Stimulated activated naive CD8-positive, alpha-beta T cell treated with anti-CD3 and anti-CD28 coated beads, Interleukin-15, Interleukin-2, amounts not matched to agents 100 U/mL and 50 U/mL, for 24 hours (primary cell): ENCODE measurements at regions not wholly inside any gene's neighbourhood (a gene's known extent, or its start where the extent isn't known, plus 50 kb on each side); places are given as distances from the start of the nearest gene placed in this dataset.
"Not testable (repeated sequence)": the region's sequence is repeated elsewhere in the genome, so short reads cannot be mapped to it uniquely, and the experiment has no call there.

Experiments
- ATAC-seq: fragments of 150-1000 bp; cut with Tn5 transposase; one replicate; pipeline ENCODE4 v1.10.0; 2021
- DNase-seq: peaks from one replicate; pipeline ENCODE4 v3.0.0; 2021

DNA sequence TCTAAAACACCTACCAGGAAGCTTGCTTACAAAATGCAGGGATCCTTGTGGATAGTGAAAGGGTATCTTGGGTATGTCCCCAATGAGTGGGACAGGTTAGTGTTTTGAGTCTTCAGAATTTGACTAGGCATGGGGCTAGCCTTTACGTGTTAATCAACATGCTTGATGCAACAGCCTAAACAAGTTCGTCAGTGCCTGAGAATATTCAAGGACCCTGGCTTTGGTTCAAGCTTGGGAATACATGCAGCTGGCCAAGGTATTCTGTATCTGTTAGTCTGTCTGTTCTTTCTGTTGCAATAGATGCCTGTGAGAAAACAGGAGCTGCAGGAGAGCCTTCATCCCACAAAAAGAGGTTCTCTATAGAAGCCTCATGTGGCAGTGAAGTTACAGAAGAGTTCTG is 149.5 kb downstream of the CCNG2 start:
- no peak for ATAC-seq
- DNase-seq, result no peak

DNA sequence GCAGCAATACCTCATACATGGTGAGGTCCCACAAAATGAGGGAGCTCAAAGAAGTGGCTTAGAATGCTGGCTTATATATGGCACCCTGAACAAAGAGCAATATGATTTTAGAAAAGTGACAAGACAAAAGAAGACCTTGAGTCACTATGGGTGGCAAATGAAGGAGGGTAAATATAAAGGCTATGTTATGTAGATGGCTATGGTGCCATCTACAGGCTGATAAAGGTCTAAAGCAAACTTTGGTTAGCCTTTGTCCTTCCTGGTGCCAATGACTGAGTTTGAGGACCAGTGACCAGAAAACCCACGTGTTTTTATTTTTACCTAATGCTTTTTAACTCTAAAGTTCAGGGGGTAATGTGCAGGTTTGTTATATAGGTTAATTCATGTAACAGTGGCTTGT is 151.8 kb downstream of the CCNG2 start:
- no peak for DNase-seq

DNA sequence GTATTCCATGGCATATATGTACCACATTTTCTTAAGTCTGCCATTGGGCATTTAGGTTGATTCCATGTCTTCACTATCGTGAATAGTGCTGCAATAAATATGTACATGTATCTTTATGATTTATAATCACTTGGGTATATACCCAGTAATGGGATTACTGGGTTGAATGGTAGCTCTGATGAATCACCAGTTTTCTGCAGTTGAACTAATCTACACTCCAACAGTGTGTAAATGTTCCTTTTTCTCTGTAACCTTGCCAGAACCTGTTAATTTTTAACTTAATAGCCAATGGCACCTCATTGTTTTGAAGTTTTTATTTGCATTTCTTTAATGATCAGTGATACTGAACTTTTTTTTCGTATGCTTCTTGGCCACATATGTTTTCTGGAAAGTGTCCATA is 152.5 kb downstream of the CCNG2 start:
- no peak for DNase-seq
- ATAC-seq, result no peak

More for the DNA sequence above, 151.8 kb downstream of the CCNG2 start:
- ATAC-seq, result peak; percentile 52

DNA sequence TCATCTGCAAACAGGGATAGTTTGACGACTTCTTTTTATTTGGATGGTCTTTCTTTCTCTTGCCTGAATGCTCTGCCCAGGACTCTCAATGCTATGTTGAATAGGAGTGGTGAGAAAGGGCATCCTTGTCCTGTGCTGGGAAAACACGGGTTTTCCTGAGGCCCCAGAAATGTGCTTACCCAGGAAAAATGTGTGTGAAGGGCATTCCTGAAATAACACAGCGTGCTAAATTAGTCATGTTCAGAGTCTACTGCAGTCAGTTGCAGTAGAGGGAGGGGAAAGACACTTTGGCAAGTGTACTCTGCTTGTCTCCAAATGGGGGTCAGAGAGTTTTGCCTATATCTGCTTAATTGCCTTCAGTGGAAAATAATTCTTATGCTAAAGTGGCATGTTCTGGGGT is 153.9 kb downstream of the CCNG2 start:
- ATAC-seq (no peak), DNase-seq (no peak)

DNA sequence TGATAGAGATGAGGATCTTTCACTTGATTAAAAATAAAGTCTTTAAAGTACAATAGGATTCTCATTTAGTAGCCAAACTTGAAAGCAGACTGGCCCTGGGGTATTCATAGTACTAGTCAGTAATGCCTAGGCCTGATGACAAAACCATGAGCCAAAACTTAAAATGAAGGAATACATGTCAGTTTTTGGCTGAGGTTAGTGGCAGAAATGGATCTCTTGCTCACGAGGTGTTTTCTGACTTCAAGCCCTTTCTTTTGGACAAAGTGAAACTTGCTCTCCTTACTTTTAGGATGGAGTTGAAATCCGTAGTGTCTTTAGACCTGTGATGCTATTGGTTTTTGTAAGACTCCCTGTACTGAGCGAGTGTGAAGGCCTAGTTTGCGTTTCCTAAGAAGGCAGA is 157.7 kb downstream of the CCNG2 start:
- DNase-seq, result no peak
- no peak for ATAC-seq

DNA sequence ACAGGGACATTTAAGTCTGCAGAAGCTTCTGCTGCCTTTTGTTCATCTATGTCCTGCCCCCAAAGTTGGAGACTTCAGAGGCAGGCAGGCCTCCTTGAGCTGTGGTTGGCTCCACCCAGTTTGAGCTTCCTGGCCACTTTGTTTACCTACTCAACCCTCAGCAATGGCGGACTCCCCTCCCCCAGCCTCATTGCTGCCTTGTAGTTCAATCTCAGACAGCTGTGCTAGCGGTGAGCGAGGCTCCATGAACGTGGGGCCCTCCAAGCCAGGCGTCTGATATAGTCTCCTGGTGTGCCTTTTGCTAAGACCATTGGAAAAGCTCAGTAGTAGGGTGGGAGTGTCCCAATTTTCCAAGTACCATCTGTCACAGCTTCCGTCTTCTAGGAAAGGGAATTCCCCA is 170.1 kb downstream of the CCNG2 start:
- no peak for DNase-seq
- no peak for ATAC-seq

DNA sequence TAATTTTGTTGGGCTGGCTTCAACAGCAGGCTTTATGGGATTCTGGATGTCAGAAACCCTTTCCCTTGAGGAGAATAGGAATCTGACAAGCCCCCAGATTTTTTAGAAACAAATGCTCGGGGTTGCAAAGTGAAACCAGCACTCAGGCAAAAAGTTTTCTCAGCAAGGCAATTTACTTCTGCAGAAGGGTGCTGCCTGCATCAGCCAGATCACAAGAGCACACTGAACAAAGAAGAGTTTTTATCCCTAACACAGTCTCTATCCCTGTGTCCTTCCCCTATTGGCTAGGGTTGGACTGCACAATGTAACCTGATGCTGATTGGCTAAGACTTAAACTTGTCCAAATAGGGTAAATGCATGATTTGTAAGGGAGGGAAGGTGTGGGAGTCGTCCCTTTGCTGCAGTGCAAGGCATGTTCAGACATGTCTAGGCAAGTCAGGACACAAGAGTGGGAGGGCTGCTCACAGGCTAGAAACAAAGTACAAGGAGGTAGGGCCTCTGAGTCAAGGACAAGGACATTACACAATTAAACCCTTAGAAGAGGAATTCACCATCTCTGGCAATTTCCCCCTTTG is 175.8 kb downstream of the CCNG2 start:
- ATAC-seq (no peak), DNase-seq (no peak)

DNA sequence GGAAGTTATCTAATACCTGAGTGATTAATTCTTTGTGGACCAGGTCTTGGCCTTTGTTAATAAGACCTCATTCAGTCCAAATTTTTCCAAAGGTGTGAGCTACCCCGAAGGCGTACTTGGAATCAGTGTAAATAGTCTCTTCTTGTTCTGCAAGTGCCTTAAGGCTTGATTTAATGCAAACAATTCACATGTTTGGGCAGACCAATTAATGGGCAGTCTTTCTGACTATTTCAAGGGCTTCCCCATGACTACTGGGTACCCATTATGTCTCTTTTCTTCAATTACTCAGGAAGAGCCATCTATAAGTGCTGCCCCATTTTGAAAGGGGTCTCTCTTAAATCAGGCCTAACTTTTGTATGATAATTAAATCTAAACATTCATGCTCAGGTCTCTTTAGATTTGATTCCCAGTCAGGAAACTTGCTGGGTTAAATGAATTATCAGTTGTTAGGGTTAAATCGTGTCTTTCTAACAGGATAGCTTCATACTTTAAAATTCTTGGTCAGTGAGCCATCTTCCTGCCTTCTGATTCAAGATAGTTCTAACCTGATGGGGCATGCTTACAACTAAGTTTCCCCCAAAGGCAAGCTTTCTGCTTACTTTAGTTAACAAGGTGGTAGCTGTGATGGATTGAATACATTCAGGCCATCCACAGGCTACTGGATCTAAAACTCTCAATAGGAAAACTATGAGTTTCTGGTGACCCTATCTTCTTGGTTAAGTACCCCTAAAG is 179.6 kb downstream of the CCNG2 start:
- ATAC-seq, result no peak

DNA sequence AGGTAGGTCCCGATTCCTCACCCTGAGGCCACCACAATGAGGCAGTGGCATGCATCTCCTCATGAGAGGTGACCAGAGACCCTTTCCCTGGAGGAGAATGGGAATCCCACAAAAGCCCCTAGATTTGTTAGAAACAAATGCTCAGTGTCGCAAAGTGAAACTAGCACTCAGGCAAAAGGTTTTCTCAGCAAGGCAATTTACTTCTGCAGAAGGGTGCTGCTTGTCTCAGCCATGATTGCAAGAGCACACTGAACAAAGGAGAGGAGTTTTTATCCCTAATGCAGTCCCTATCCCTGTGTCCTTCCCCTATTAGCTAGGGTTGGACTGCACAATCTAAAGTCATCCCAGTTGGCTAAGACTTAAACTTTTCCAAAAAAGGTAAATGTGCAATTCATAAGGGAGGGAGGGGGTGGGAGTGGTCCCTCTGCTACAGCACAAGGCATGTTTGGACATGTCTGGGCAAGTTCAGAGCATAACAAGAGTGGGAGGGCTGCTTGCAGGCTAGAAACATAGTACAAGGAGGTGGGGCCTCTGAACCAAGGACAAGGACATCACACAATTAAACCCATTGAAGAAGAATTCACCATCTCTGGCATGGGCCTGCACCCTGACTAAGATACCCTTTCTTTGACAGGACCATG is 185.3 kb downstream of the CCNG2 start:
- DNase-seq, result no peak
- no peak for ATAC-seq

More for the DNA sequence above, 179.6 kb downstream of the CCNG2 start:
- DNase-seq, result no peak

DNA sequence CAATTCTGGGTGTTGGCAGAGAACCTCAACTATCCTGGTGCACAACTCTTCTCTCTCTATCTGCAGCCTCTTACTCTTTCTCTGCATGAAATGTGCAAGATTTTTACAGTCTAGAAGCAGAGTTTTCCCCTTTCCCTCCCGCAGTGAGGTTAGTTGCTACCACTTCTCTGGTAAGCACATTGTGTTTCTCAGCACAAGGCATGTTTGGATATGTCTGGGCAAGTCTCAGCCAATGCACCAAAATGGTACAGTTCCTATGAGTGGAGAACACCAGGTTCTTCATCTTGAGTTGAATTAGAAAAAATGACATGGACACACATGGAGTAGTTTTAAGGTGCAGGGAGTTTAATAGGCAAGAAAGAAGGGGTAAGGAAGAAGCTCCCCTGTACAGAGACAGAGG is 187.0 kb downstream of the CCNG2 start:
- ATAC-seq (no peak), DNase-seq (no peak)

DNA sequence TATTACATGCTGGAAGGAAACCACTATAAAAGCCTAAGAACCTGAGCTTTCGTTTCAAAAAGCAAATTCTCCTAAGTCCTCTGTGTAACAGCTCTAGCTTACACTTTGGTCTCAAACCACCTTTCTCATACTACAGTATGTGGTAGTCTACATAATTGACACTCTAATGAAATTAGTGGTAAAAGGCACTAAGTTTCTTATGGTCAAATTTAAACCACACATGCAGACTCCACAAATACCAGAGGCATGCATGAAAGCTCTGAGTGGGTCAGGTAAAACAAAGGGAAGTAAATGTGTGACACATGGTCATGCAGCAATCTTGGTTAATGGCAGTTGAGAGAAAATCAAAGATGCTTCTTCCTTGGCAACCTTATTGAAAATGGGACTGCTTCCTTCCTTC is 187.8 kb downstream of the CCNG2 start:
- DNase-seq (no peak), ATAC-seq (no peak)

DNA sequence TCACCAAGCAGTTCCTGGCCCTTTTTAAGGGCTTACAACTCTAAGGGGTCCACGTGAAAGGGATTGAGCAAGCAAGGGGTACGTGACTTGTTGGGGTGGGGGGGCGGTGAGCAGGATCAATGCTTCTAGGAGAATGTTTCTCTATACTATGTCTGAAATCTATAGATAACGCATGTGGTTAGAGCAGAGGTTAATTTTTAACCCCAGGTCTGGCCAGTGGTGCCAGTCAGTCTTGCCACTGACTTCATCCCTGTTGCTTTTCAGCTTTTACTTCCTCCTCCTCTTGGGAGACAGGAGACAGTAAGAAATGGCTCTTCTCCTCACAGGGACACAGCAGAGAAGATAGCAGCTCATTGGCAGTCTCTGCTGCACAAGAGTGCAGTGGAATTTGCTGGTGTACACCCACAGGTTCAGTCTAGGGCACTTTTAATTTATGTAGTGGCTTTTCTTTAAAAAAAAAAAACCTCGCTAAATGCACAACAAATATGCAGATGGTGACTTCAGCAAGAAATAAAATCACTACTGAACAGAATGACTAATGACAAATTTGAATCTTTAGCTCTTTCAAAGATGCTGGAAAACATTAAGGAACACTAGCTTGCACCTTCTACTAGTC is 190.5 kb downstream of the CCNG2 start:
- DNase-seq, result no peak
- ATAC-seq, result no peak

DNA sequence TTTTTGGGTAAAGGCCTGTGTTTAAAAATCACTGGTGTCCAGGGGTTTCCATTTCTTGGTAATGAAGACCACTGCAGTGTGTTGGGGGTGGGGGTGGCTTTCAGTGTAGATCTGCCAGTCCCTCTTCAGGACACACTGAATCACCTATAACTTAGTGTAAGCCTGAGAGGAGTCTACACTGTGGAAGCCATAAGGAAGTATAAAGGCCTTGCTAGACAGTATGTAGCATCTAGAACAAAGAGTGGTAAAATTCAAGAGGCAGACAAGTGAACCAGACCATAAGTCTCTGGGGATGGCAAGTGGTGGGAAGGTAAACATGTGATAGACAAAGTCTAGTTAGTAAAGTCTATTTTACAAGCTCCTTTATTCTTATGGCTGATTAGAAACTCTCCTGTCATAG is 191.8 kb downstream of the CCNG2 start:
- DNase-seq (no peak), ATAC-seq (no peak)

DNA sequence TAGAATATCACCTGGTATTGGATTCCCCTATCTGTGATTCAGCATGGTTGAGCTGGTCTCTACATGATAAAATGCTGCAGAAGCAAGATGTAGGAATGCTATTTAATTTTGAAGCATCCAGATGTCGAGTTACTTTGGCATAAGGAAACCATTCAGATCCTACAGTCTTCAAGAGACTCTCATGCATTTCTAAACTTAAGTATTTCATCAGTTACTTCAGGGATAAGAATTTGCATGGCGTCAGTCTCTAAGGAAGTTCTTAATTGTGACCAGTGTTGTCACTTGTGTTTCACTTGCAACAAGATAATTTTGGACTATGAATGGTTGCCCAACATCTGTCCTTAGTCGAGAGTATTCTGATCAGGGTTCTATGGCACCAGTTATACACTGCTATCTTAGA is 192.4 kb downstream of the CCNG2 start:
- DNase-seq (no peak), ATAC-seq (no peak)

DNA sequence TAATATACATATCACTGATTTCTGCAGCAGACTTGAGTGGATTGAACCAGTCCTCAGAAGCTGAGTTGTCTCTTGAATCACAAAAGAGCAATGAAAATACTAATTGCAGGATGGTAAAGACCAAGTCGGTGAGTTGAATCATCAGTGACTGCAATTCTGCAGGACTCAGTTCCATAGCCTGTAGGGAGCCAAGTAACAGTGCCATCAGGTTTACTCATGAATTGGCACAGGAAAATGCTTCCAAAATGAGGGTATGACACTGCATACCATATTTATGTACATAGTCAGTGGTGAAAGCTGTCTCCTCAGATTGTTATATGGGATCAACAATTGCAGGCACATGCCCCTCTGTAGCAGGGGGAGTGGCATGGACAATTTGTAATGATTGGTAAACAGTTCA is 192.8 kb downstream of the CCNG2 start:
- no peak for ATAC-seq
- no peak for DNase-seq

DNA sequence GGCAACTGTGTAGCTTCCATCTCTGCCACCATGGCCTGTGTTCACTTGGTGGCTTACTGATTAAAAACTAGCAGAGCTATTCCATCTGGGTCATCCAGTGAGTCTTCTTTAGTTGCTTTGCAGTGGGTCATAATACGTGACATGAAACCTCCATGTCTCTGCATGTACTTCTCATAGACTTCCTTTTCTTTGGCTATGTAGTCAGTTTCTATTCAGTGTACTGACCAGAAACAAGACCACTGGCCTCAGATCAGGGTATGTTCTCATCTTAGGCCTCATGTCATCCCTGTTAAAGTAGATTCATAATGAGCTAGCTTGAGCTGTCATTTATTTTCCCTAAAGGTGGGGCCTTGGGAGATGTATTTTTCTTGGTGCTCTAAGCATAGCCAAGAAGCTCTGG is 195.2 kb downstream of the CCNG2 start:
- DNase-seq, result no peak
- ATAC-seq, result no peak

DNA sequence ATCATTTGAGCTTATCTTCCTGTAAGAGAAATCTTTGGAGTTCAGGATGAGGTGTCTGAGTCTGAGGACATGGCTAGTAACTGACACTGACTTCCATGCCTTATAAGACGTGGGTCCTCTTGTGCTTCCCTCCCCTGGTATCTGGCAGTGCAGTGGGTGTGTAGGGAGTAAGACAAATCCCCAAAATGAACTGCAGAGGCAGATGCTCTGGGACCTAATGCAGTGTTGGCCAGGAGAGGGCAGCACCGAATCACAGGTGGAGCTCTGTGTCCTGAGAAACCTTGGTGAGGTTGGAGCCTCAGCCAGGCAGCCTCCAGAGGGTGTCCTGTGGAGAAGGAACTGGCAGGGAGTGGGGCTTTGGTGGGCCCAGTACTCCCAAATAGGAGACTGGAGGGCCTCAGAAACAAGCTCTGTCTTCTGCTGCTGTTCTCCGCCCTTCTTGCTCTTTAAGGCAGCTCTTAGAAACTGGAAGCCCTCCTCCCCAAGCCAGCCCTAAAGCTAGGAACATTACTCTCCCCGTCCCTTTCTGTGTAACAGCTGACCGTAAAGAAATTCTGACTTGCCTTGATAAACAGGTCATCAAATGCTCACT is 196.8 kb downstream of the CCNG2 start:
- ATAC-seq, result peak; percentile 37
- not testable (repeated sequence) for DNase-seq

DNA sequence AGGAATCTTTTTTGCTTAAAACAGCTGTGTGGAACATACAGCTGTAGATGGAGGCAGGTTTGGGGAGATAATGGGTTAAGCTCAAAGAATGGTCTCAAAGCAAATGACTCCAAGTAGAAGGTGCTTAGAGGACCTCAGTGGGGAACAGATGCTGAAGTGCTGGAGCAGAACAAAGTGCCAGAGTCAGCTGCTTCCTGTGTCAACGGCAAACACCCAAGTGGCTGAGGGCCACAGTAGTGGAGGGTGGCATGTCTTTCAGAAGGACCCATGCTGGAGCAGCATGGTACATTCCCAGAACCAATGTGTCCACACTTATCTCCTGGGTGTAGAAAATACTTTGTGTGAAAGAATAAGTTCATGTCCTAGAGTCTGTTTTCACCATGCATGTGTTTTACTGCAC is 197.5 kb downstream of the CCNG2 start:
- DNase-seq, result no peak
- no peak for ATAC-seq

DNA sequence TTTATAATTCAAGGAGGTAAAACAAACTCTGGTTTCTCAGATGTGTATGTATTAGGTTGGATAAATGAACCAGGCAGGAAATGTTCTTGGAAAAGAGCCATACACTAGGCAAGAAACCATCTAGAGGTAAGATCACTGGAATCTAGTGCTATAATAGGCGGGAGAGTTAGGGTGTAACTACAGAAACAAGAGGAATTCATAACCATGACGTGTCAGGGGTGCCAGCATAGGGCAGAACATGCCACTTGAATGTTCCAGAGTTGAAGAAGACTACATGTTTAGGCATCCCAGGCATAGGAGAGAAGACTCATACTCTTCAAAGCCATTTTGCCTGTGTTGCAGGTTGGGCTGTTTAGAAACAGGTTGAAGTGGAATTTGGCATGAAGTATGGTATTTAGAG is 198.7 kb downstream of the CCNG2 start:
- no peak for DNase-seq
- ATAC-seq, result no peak

DNA sequence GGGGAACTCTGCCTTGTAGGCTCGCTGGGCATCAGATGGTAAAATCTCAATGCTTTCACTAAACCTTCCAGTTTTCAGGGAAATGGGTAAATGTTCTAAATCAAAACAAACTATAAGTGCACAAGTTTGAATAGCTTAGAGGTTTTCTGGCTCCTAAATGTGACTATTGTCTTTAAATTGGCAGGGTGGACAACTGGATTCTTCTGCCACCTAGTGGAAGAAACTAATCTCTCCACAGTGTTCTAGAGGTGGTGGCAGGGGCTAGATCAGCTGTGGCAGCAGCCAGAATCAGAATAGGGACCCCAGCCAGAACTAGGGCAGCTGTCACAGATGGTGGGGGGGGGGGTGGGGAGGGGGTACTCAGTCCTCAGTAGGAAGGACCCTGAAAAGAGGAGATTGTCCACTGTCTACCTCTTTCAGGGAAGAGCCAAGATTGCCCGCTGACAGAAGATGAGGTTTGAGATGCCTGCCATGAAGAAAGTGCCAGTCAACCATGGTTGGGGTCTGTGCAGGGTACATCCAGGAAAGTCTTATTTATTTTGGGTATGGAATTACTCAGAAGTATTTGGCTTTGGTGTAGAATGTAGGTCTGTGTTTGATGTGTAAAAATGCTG is 201.4 kb downstream of the CCNG2 start:
- DNase-seq (no peak), ATAC-seq (peak; percentile 40)

DNA sequence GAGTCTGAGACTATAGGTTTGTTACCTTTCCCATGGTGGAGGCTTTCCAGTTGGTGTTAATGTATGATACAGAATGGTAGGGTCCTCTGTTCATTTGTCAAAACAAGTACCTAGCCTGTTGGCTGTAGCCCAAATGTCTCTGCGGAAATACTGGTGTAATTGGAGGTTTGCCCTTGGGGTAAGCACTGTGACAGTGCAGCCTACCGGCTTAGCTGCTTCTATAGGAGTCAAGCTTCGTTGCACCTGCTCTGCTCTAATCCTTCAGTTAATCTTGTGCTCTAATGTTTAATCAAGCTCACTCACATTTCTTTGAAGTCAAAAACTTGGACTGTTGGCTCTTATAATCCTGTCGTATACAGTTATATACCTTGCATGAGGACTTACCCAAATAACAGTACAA is 203.4 kb downstream of the CCNG2 start:
- no peak for DNase-seq
- ATAC-seq, result no peak

DNA sequence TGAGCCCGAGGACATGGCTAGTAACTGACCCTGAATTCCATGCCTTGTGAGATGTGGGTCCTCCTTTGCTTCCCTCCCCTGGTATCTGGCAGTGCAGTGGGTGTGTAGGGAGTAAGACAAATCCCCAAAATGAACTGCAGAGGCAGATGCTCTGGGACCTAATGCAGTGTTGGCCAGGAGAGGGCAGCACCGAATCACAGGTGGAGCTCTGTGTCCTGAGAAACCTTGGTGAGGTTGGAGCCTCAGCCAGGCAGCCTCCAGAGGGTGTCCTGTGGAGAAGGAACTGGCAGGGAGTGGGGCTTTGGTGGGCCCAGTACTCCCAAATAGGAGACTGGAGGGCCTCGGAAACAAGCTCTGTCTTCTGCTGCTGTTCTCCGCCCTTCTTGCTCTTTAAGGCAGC is 209.9 kb downstream of the CCNG2 start:
- DNase-seq, result not testable (repeated sequence)
- peak; percentile 65 for ATAC-seq

DNA sequence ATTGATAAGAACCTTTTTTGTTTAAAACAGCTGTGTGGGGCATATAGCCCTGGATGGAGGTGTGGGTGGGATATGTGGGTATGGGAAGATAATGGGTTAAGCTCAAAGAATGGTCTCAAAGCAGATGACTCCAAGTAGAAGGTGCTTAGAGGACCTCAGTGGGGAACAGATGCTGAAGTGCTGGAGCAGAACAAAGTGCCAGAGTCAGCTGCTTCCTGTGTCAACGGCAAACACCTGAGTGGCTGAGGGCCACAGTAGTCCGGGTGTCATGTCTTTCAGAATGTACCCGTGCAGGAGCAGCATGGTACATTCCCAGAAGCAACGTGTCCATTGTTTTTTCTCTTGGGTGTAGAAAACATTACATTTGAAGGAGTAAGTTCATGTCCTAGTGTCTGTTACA is 210.6 kb downstream of the CCNG2 start:
- DNase-seq (no peak), ATAC-seq (no peak)
